VCaP (cell line): ENCODE measurements at regions not wholly inside any gene's neighbourhood (a gene's known extent, or its start where the extent isn't known, plus 50 kb on each side); places are given as distances from the start of the nearest gene placed in this dataset.

Experiments
- H3K27ac ChIP-seq: fragments of 450-650 bp; 2 replicates; pipeline ENCODE4 v1.5.1; 2017
- TF ChIP-seq, protein P1 (sequence below): fragments of 450-650 bp; conservative IDR thresholded peaks from 2 replicates; pipeline ENCODE4 v1.5.1; 2017; ENCODE audit warnings: mild to moderate bottlenecking, moderate library complexity

GRCh38 chr1:38616846-38617245, 242.7 kb downstream of the RRAGC start:
- no peak overlapping the region for H3K27ac ChIP-seq
- TF ChIP-seq, protein P1, sequence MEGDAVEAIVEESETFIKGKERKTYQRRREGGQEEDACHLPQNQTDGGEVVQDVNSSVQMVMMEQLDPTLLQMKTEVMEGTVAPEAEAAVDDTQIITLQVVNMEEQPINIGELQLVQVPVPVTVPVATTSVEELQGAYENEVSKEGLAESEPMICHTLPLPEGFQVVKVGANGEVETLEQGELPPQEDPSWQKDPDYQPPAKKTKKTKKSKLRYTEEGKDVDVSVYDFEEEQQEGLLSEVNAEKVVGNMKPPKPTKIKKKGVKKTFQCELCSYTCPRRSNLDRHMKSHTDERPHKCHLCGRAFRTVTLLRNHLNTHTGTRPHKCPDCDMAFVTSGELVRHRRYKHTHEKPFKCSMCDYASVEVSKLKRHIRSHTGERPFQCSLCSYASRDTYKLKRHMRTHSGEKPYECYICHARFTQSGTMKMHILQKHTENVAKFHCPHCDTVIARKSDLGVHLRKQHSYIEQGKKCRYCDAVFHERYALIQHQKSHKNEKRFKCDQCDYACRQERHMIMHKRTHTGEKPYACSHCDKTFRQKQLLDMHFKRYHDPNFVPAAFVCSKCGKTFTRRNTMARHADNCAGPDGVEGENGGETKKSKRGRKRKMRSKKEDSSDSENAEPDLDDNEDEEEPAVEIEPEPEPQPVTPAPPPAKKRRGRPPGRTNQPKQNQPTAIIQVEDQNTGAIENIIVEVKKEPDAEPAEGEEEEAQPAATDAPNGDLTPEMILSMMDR, result no peak

GRCh38 chr1:38615680-38616079, 243.9 kb downstream of the RRAGC start:
- TF ChIP-seq, protein P1, result peak; percentile 15; the same call in 1 of the 2 replicates

DNA sequence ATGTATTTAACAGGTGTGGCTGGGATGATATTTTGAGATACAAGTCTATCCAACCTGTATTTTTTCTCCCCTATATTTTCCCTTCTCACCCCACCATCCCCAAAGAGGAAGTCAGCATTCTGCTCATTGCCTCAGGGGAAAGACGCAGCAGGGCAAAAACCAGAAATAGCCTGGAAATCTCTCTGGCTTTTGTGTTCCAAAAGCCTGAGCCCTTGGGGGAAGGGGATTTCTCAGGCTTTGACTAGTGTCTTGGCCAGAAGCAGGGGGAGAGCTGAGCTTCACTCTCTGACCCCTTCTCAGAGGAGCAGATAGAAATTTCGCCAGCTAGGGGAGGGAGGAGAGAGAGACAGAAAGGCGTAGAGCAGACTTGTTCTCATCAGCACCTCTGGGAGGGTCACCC, 244.7 kb downstream of the RRAGC start:
- TF ChIP-seq, protein P1, result no peak
- no peak overlapping the region for H3K27ac ChIP-seq

More at GRCh38 chr1:38615680-38616079, 243.9 kb downstream of the RRAGC start:
- no peak overlapping the region for H3K27ac ChIP-seq

DNA sequence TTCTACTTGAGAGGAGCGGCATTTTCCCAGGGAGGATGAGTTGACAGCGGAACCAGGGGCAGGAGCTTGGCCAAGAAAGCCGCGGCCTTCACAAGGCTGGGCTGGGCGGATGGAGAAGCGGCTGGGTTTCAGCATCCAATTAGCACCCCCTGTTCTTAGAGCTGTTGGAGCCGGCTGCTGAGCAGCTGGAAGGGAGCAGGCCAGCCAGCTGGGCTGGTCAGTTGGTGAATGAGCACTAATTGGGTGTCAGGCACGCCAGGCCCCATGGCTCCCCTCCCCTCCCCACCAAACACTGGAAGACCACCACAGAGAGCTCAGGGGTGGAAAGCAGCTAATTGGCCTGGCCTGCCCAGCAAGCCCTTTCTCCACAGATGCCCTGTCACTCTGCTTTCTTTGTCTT, 245.6 kb downstream of the RRAGC start:
- H3K27ac ChIP-seq, result no peak overlapping the region
- TF ChIP-seq, protein P1, result no peak

DNA sequence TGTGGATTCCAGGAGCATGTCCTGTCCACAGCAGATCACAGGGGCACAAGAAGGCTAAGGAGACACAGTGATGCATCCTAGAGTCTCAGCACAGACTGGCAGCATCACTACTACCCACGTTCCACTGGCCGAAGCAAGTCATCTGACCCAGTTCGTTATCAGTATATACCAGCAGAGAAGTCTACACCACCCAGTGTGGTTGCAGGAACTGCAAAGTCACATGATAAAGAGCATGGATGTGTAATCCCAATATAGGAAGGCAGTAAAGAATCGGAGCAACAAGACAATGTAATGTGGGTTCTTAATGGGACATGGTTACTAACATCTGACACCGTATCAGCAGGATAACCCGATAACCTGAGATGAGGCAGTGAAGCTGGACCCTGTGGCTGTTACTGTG, 246.6 kb downstream of the RRAGC start:
- TF ChIP-seq, protein P1, result no peak
- no peak overlapping the region for H3K27ac ChIP-seq

- TF ChIP-seq, protein P1, result no peak
- H3K27ac ChIP-seq, result no peak overlapping the region
These were observed 247.8 kb downstream of the RRAGC start for GRCh38 chr1:38611664-38612211.

- TF ChIP-seq, protein P1, result no peak
- no peak overlapping the region for H3K27ac ChIP-seq
These were observed 250.2 kb downstream of the RRAGC start for GRCh38 chr1:38609166-38610025.
